ENCODE measurements at regions not wholly inside any gene's neighbourhood (a gene's known extent, or its start where the extent isn't known, plus 50 kb on each side); places are given as distances from the start of the nearest gene placed in this dataset.
"Not testable (repeated sequence)": the region's sequence is repeated elsewhere in the genome, so short reads cannot be mapped to it uniquely, and the experiment has no call there.

DNA sequence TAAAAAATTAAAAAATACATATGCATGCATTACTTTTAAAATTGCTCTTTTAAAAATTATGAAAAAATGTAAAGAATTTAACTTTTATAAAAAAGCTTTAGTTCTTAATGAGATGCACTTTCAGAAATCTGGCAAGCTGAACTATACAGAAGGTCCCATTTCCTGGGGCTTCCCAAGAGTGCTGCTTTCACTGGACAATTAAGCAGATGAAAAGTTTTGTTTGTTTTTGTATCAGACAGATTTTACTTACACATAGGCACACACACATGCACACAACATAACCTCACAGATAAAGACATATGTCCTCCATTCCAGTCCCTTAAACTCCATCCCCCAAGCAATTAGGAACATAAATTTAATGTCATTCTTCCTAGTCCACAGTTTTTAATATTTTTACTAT is 402.3 kb upstream of the ASIC2 start:
- DNase-seq (ENCODE audit: low read depth in 2 of 2) = no peak

- DNase-seq (ENCODE audit: low read depth in 2 of 2) = no peak
Measured at GRCh38 chr17:33696102-33696501, 403.0 kb upstream of the ASIC2 start.

DNA sequence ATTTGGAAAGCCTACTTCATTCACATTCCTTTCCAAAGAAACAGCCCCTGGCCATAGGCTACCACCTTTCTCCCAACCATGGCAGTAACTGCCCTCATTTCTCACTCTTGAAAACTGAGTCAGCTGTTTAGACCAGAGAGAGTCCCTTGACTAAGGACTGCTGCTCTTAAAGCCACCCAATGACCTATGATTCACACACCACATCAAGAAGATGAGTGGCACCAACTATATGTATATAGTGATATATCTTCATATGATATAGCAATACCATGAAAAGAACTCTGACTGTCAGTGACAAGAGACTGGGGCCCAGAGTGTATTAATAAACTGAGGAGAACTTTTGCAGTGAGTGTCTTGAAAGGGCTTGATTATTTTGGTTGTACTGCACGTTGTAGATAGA is 404.5 kb upstream of the ASIC2 start:
- DNase-seq (ENCODE audit: low read depth in 2 of 2) = no peak

- DNase-seq (ENCODE audit: low read depth in 2 of 2) = no peak
Measured at GRCh38 chr17:33701910-33702309, 408.8 kb upstream of the ASIC2 start.

- no peak for DNase-seq (ENCODE audit: low read depth in 2 of 2)
Measured at GRCh38 chr17:33704856-33705255, 411.8 kb upstream of the ASIC2 start.

GRCh38 chr17:33709881-33710280 is 416.8 kb upstream of the ASIC2 start:
- DNase-seq (ENCODE audit: low read depth in 2 of 2) = no peak

- no peak for DNase-seq (ENCODE audit: low read depth in 2 of 2)
Measured at GRCh38 chr17:33712120-33712519, 419.0 kb upstream of the ASIC2 start.

- no peak for DNase-seq (ENCODE audit: low read depth in 2 of 2)
Measured at GRCh38 chr17:33716957-33717356, 423.9 kb upstream of the ASIC2 start.

DNA sequence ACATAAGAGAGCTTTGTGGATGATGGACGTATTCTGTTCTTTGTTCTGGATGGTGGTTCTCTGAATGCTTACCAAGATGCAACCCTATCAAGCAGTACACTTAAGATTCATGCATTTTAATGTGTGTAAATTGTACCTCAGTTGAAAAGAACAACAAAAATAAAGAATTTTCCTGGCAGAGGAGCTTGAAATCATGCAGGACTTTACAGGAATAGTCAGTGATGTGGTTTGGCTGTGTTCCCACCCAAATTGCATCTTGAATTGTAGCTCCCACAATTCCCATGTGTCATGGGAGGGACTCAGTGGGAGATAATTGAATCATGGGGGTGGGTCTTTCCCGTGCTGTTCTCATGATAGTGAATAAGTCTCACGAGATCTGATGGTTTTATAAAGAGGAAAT is 430.6 kb upstream of the ASIC2 start:
- not testable (repeated sequence) for DNase-seq (ENCODE audit: low read depth in 2 of 2)

GRCh38 chr17:33725675-33726271 is 432.7 kb upstream of the ASIC2 start:
- DNase-seq (ENCODE audit: low read depth in 2 of 2) = no peak

- DNase-seq (ENCODE audit: low read depth in 2 of 2) = no peak
Measured at GRCh38 chr17:33730131-33730530, 437.0 kb upstream of the ASIC2 start.

DNA sequence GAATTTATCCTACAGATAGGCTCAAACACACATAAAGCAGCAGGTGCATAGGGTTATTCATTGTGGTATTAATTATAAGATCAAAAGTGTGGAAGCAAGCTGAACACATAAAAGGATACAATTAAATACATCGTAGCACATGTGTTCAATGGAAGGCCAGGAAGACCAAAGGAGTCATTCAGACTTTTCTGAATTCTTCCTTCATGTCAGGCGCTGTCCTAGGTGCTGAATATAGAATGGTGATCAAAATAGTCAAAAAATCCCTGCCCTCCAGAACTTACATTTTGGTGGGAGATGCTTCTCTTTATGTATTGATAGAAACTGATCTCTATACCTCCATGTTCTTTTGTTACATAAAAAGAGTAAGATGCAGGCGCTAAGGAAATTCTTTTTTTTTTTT is 439.0 kb upstream of the ASIC2 start:
- no peak for DNase-seq (ENCODE audit: low read depth in 2 of 2)

DNA sequence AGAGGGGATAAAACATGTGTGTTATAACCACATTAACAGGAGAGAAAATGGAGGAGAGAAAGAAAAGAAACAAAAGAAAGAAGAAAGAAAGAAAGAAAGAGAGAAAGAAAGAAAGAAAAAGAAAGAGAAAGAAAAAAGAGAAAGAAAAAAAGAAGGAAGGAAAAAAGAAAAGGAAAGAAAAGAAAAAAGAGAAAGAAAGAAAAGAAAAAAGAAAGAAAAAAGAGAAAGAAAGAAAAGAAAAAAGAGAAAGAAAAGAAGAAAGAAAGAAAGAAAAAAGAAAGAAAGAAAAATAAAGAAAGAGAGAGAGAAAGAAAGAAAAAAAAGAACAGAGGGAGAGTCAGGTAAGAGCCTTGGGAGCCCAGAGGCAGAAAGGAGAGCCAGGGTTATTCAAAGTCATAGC is 446.6 kb upstream of the ASIC2 start:
- DNase-seq (ENCODE audit: low read depth in 2 of 2) = no peak

DNA sequence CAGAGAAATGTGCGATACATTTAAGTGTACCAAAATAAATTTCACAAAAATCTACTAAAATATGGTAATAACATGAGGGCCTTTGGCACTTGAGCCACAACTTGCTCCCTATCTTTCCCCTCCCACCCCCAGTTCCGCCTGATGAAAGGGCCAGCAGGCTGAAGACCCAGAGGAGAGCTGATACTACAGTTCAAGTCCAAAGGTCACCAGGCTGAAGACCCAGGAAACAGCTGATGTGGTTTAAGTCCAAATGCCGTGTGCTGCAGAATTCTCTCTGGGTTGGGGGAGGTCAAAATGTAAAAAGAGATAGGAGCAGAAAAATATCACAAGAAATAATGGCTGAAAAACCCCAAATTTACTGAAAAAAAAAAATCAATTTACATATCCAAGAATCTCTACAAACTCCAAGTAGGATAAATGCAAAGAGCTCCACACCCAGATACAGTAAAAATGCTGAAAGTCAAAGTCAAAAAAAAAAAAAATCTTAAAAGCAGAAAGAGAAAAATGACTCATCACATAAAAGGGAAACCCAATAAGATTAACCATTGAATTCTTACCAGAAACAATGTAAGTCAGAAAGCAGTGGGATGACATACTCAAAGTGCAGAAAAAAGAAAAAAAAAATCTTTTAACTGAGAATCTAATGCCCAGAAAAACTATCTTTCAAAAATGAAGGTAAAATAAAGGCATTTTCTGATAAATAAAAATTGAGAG is 452.1 kb upstream of the ASIC2 start:
- DNase-seq (ENCODE audit: low read depth in 2 of 2) = no peak

- DNase-seq (ENCODE audit: low read depth in 2 of 2) = no peak
Measured at GRCh38 chr17:33749171-33749570, 456.1 kb upstream of the ASIC2 start.

DNA sequence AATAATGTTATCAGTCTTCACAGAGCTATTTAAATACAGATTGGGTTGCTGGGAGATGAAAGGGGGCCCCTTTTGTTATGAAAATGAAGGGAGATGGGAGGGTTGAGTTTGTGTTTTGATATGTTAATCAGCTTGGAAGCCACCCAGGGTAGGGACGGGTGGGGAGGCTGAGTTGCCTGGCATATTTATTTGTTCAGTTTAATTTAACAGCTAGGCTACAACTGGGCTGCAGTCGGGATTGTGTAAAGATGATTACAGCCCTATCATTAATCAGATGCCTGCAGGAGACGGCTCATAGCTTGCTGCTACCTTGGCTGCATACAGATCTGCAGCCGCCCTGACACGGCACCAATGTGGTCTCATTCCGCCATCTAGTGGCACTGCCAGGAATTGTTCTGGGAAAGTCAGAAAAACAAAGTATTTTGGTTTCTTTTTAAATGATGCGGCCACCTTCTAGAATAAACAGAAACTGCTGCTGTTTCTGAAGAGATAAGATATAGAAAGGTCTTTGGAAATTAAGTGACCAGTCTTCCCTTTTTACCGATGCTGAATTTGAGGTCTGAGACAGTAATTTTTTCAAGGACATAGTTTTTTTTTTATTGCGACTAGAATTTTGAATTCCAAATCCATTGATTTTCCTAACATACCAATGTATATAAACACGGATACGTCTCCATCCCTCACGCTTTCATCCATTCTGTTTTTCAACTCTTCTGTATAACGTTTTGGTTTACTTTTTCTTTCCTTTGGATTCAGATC is 458.0 kb upstream of the ASIC2 start:
- peak; percentile 27 to 39 for DNase-seq (ENCODE audit: low read depth in 2 of 2)

DNA sequence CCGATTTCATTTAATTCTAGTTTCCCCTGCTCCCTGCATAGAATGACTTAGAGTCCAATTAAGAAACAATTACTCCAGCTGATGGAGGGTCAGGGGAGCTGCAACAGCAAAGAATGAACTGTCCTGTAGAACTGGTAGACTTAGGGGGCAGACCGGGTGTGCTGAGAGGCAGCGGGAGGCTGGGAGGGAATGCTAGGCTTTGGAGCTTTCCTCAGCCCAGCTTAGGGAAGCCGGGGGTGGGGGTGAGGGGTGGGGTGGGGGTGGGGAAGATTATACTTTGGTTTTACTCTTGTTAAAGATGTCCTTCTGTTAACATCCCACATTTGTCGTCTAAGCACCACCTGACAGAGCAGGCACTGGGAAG is 458.6 kb upstream of the ASIC2 start:
- DNase-seq (ENCODE audit: low read depth in 2 of 2) = no peak

DNA sequence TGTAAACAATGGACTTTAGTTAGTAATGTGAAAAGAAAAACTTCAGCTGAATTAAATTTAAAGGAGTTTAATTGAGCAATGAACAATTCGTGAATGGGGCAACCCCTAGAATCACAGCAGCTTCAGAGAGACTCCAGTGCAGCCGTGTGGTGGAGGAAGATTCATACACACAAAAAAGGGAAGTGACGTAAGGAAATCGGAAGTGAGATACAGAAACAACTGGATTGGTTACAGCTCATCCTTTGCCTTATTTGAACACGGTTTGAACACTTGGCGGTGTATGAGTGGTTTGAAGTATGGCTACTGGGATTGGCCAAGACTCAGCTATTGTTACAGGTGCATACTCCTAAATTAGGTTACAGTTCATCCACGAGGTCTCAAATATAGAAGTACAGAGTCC is 460.4 kb upstream of the ASIC2 start:
- no peak for DNase-seq (ENCODE audit: low read depth in 2 of 2)

GRCh38 chr17:33756021-33756420 is 462.9 kb upstream of the ASIC2 start:
- no peak for DNase-seq (ENCODE audit: low read depth in 2 of 2)

DNA sequence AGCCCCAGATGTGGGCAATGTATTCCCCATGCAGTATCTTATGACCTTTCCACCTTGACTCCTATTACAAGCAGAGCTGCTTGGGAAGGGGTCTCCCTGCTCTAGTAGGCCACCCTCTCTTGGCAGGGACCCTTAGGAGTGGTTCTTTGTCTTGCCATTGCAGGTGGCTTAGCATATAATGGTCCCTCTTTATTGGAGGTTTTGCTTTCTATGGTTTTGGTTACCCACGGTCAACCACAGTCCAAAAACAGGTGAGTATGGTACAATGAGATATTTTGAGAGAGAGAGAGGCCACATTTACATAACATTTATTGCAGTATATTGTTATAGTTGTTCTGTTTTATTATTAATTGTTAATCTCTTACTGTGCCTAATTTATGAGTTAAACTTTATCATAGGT is 472.8 kb upstream of the ASIC2 start:
- no peak for DNase-seq (ENCODE audit: low read depth in 2 of 2)

- no peak for DNase-seq (ENCODE audit: low read depth in 2 of 2)
Measured at GRCh38 chr17:33766721-33767120, 473.6 kb upstream of the ASIC2 start.

GRCh38 chr17:33769066-33769465 is 476.0 kb upstream of the ASIC2 start:
- DNase-seq (ENCODE audit: low read depth in 2 of 2) = no peak

- DNase-seq (ENCODE audit: low read depth in 2 of 2) = no peak
Measured at GRCh38 chr17:33776304-33776703, 478.8 kb upstream of the CCL2 start.
